GM12878 (cell line): ENCODE measurements at regions not wholly inside any gene's neighbourhood (a gene's known extent, or its start where the extent isn't known, plus 50 kb on each side); places are given as distances from the start of the nearest gene placed in this dataset.

ENCODE experiments used
- ATAC-seq: fragments of 200-7000 bp; cut with Tn5 transposase; 3 replicates; pipeline ENCODE4 v1.9.1; 2020; ENCODE audit warnings: mild to moderate bottlenecking, moderate library complexity
- BruUV-seq: library from RNA; stranded (reverse); fragments of 400-500 nt; replicated peaks from 2 replicates; lab custom pipeline; 2021; lab: Mats Ljungman, UMichigan
- CTCF ChIA-PET: fragments of 300-600 bp; sonication (Branson Sonifier 250); formaldehyde crosslinking; extraction: SDS; loops from one replicate; lab custom pipeline; 2021; ENCODE audit warnings: inconsistent platforms; lab: Yijun Ruan, JAX
- POLR2A ChIA-PET: fragments of 350-600 bp; formaldehyde crosslinking; extraction: SDS; loops from one replicate; lab custom pipeline; 2021; ENCODE audit warnings: inconsistent platforms; lab: Charles Lee
- RAD21 ChIA-PET: fragments of 300-600 bp; sonication (Branson Sonifier 250); formaldehyde crosslinking; loops from one replicate; lab custom pipeline; 2023; ENCODE audit warnings: antibody characterized with exemption; ENCODE audit not compliant: unreplicated experiment; lab: Charles Lee
- SMC1A ChIA-PET: fragments of 300-600 bp; sonication (Branson Sonifier 250); formaldehyde crosslinking; loops from one replicate; lab custom pipeline; 2023; ENCODE audit not compliant: unreplicated experiment, uncharacterized antibody; lab: Charles Lee
- DNase-seq: peaks from one replicate; pipeline ENCODE4 v3.0.0-alpha.2; 2011; ENCODE audit warnings: low read depth, low spot score
- FAIRE-seq: peaks from 3 replicates; lab custom pipeline; 2011; peaks lifted over from hg19 to GRCh38; lab: Jason Lieb, UNC
- H2AFZ ChIP-seq: 2 replicates; pipeline ENCODE4 v1.6.0; 2011; ENCODE audit warnings: low read depth, low read length, control low read depth; ENCODE audit not compliant: control insufficient read depth
- H3K27ac ChIP-seq: 2 replicates; pipeline ENCODE4 v1.5.1; 2011; ENCODE audit warnings: control low read depth; ENCODE audit not compliant: control insufficient read depth, insufficient read depth
- H3K27me3 ChIP-seq, 2 experiments: replicated peaks in 1 of 2; 2 replicates each; pipeline versions ENCODE4 v1.6.0 to v1.6.1; 2011; ENCODE audit warnings: low read length in 1 of 2; ENCODE audit not compliant: control insufficient read depth in 2 of 2, insufficient read depth in 2 of 2
- H3K36me3 ChIP-seq, 2 experiments: 2 replicates each; pipeline ENCODE4 v1.5.1; 2011; ENCODE audit warnings: low read length in 1 of 2; ENCODE audit not compliant: control insufficient read depth in 2 of 2, insufficient read depth in 2 of 2
- H3K4me1 ChIP-seq: 2 replicates; pipeline ENCODE4 v1.6.1; 2011; ENCODE audit warnings: mild to moderate bottlenecking, low read length, moderate library complexity, mixed read lengths; ENCODE audit not compliant: control insufficient read depth, insufficient read depth
- H3K4me2 ChIP-seq: 2 replicates; pipeline ENCODE4 v1.6.0; 2011; ENCODE audit warnings: control low read depth; ENCODE audit not compliant: control insufficient read depth, insufficient read depth
- H3K4me3 ChIP-seq: fragments of 200-600 bp; sonication (generic); 2 replicates; pipeline ENCODE4 v1.5.1; 2016
- H3K79me2 ChIP-seq: 2 replicates; pipeline ENCODE4 v1.6.0; 2011; ENCODE audit warnings: low read length; ENCODE audit not compliant: control insufficient read depth, insufficient read depth
- H3K9ac ChIP-seq: 2 replicates; pipeline ENCODE4 v1.8.0; 2011; ENCODE audit warnings: low read length, control low read depth, mixed read lengths; ENCODE audit not compliant: control insufficient read depth, insufficient read depth
- H3K9me3 ChIP-seq: replicated peaks from 3 replicates; pipeline ENCODE4 v1.5.1; 2011; ENCODE audit warnings: mild to moderate bottlenecking, low read length; ENCODE audit not compliant: control insufficient read depth, insufficient read depth
- H4K20me1 ChIP-seq: 2 replicates; pipeline ENCODE4 v1.6.0; 2011; ENCODE audit not compliant: control insufficient read depth, insufficient read depth
- BMI1 ChIP-seq: fragments of 450-650 bp; IDR thresholded peaks from 2 replicates; pipeline ENCODE4 v1.6.1; 2016; ENCODE audit warnings: mild to moderate bottlenecking, moderate library complexity, borderline replicate concordance
- EZH2 ChIP-seq: IDR thresholded peaks from 2 replicates; pipeline ENCODE4 v1.6.1; 2012; ENCODE audit warnings: low read depth, mild to moderate bottlenecking, control low read depth, inconsistent platforms, low read length, borderline replicate concordance; ENCODE audit not compliant: control insufficient read depth
- HDAC6 ChIP-seq: fragments of 200-600 bp; sonication (generic); IDR thresholded peaks from one replicate; pipeline ENCODE4 v1.8.0; 2017; ENCODE audit warnings: antibody characterized with exemption; ENCODE audit not compliant: unreplicated experiment
- IRF4 ChIP-seq: IDR thresholded peaks from 2 replicates; pipeline ENCODE4 v1.6.1; 2011; ENCODE audit warnings: low read depth, low read length
- NKRF ChIP-seq: fragments of 450-650 bp; conservative IDR thresholded peaks from 2 replicates; pipeline ENCODE4 v1.6.1; 2017; ENCODE audit warnings: mild to moderate bottlenecking, moderate library complexity
- POLR2AphosphoS5 ChIP-seq: IDR thresholded peaks from 2 replicates; pipeline ENCODE4 v1.6.1; 2011; ENCODE audit warnings: mild to moderate bottlenecking, low read length, inconsistent platforms
- RELA ChIP-seq: fragments of 450-650 bp; IDR thresholded peaks from 2 replicates; pipeline ENCODE4 v1.8.0; 2014; ENCODE audit warnings: borderline replicate concordance; ENCODE audit not compliant: partially characterized antibody
- ZBED1 ChIP-seq: IDR thresholded peaks from 2 replicates; pipeline ENCODE4 v1.6.1; 2016; ENCODE audit warnings: borderline replicate concordance
- ZBTB11 ChIP-seq: fragments of 450-650 bp; formaldehyde crosslinking; IDR thresholded peaks from 2 replicates; pipeline ENCODE4 v1.5.0; 2022; ENCODE audit warnings: mild to moderate bottlenecking, missing genetic modification characterization
- WGBS: methylation state at CpG from one replicate; pipeline ENCODE4 v1.1.6; 2016; ENCODE audit warnings: low lambda C conversion rate; ENCODE audit not compliant: insufficient replicate concordance, insufficient coverage; ENCODE audit errors: missing lambda C conversion rate; 5-methylcytosine and 5-hydroxymethylcytosine counted together
- in situ Hi-C: fragments of 300-500 bp; cut with MboI; formaldehyde crosslinking; loops from 9 replicates; pipeline ENCODE4 v1.14.3; 2018; ENCODE audit warnings: mixed read lengths
- intact Hi-C: fragments of 100-400 bp; cut with micrococcal nuclease; formaldehyde crosslinking; loops from one replicate; pipeline ENCODE4 v1.14.2; 2022; ENCODE audit not compliant: unreplicated experiment

- TF ChIP-seq NKRF (no peak), ZBTB11 (no peak), ZBED1 (no peak)
Observed at GRCh38 chr2:149826471-149827125, 239.0 kb upstream of the MMADHC start (continued).

- no peak overlapping the region for H3K27ac ChIP-seq
- POLR2A ChIA-PET = no interaction called here
- BruUV-seq = no TSS peak
- SMC1A ChIA-PET = no interaction called here
- H4K20me1 ChIP-seq = no peaks in the 10 kb centered on the region
- CTCF ChIA-PET = no interaction called here
- DNase-seq (no peak), ATAC-seq (no peak), FAIRE-seq (no peak)
- RAD21 ChIA-PET = no interaction called here
- no peak overlapping the region for H3K4me3 ChIP-seq
- H3K36me3 ChIP-seq = no peaks in the 10 kb centered on the region
- H3K79me2 ChIP-seq = no peaks in the 10 kb centered on the region
- no peak overlapping the region for H3K9ac ChIP-seq
- H3K4me1 ChIP-seq = no peaks in the 10 kb centered on the region
- intact Hi-C loops = no loop called here
- H3K27me3 ChIP-seq = no peaks in the 10 kb centered on the region
- H2AFZ ChIP-seq = no peak overlapping the region
- TF ChIP-seq HDAC6 (no peak), RELA (no peak), EZH2 (no peak), BMI1 (no peak), IRF4 (no peak), POLR2AphosphoS5 (no peak)
- in situ Hi-C loops = no loop called here
- no peak overlapping the region for H3K4me2 ChIP-seq
- no peaks in the 10 kb centered on the region for H3K9me3 ChIP-seq
- 8% methylated on average over 3 of the region's 4 CpGs for WGBS
Observed at GRCh38 chr2:149825473-149825872, 237.9 kb upstream of the MMADHC start.
